ENCODE measurements at regions not wholly inside any gene's neighbourhood (a gene's known extent, or its start where the extent isn't known, plus 50 kb on each side); places are given as distances from the start of the nearest gene placed in this dataset.
A peak's percentile ranks its signal among the peaks of the same experiment; 100 is the strongest.

- H3K4me3 Mint-ChIP-seq (ENCODE audit: unreplicated experiment), result no peak overlapping the region
- Histone ChIP-seq H2AFZ (ENCODE audit: low read depth, low read length) (no peak overlapping the region), H3K4me3 (ENCODE audit: insufficient read depth, low read depth, low read length) (no peak overlapping the region), H3K9ac (ENCODE audit: low read length) (no peak overlapping the region), H3K9me3 (ENCODE audit: insufficient read depth, low read depth, low read length) (no peaks in the 10 kb centered on the region), H3K27me3 (ENCODE audit: insufficient read depth, low read length) (no peaks in the 10 kb centered on the region), H3K27ac (ENCODE audit: low read depth, low read length) (no peak overlapping the region), H3K4me2 (ENCODE audit: low read length) (no peak overlapping the region), H3K79me2 (ENCODE audit: insufficient read depth, low read length) (no peaks in the 10 kb centered on the region), H4K20me1 (ENCODE audit: insufficient read depth, low read length) (no peaks in the 10 kb centered on the region), H3K36me3 (ENCODE audit: insufficient read depth, low read length) (no peaks in the 10 kb centered on the region), H3K4me1 (ENCODE audit: insufficient read depth, low read length) (peaks cover 6% of the 10 kb centered on the region)
- no peaks in the 10 kb centered on the region for H3K36me3 Mint-ChIP-seq (ENCODE audit: low read depth, unreplicated experiment)
- TF ChIP-seq CTCF (IDR thresholded peaks at IDR 0.05; ENCODE audit: insufficient read depth, low read depth, low read length), result no peak
- TF ChIP-seq EZH2 (IDR thresholded peaks at IDR 0.05; ENCODE audit: insufficient read depth, low read length), result no peak
- FAIRE-seq (no peak), DNase-seq (ENCODE audit: low read depth) (no peak)
- H3K4me1 Mint-ChIP-seq (ENCODE audit: low read depth, unreplicated experiment), result no peaks in the 10 kb centered on the region
- H3K9me3 Mint-ChIP-seq (ENCODE audit: unreplicated experiment), result no peaks in the 10 kb centered on the region
- H3K27me3 Mint-ChIP-seq (ENCODE audit: low read depth, unreplicated experiment), result no peaks in the 10 kb centered on the region
- no peak overlapping the region for H3K27ac Mint-ChIP-seq (ENCODE audit: unreplicated experiment)
These were observed 145.8 kb upstream of the DCN start for GRCh38 chr12:91328451-91328850.

- H3K9me3 ChIP-seq (ENCODE audit: insufficient read depth, low read depth, low read length), result no peaks in the 10 kb centered on the region
- Mint-ChIP-seq H3K4me1 (ENCODE audit: low read depth, unreplicated experiment) (no peaks in the 10 kb centered on the region), H3K4me3 (ENCODE audit: unreplicated experiment) (no peak overlapping the region), H3K27me3 (ENCODE audit: low read depth, unreplicated experiment) (no peaks in the 10 kb centered on the region), H3K9me3 (ENCODE audit: unreplicated experiment) (no peaks in the 10 kb centered on the region), H3K36me3 (ENCODE audit: low read depth, unreplicated experiment) (no peaks in the 10 kb centered on the region), H3K27ac (ENCODE audit: unreplicated experiment) (no peak overlapping the region)
- H3K4me3 ChIP-seq (ENCODE audit: insufficient read depth, low read depth, low read length), result no peak overlapping the region
- no peak overlapping the region for H3K4me2 ChIP-seq (ENCODE audit: low read length)
- FAIRE-seq, result no peak
- no peaks in the 10 kb centered on the region for H3K36me3 ChIP-seq (ENCODE audit: insufficient read depth, low read length)
- no peak for TF ChIP-seq CTCF (IDR thresholded peaks at IDR 0.05; ENCODE audit: insufficient read depth, low read depth, low read length)
- H2AFZ ChIP-seq (ENCODE audit: low read depth, low read length), result no peak overlapping the region
- no peak overlapping the region for H3K9ac ChIP-seq (ENCODE audit: low read length)
- peak; percentile 30 for DNase-seq (ENCODE audit: low read depth)
- H3K4me1 ChIP-seq (ENCODE audit: insufficient read depth, low read length), result peaks cover 6% of the 10 kb centered on the region
- no peak overlapping the region for H3K27ac ChIP-seq (ENCODE audit: low read depth, low read length)
- no peaks in the 10 kb centered on the region for H4K20me1 ChIP-seq (ENCODE audit: insufficient read depth, low read length)
- H3K79me2 ChIP-seq (ENCODE audit: insufficient read depth, low read length), result no peaks in the 10 kb centered on the region
- H3K27me3 ChIP-seq (ENCODE audit: insufficient read depth, low read length), result no peaks in the 10 kb centered on the region
These were observed 145.3 kb upstream of the DCN start for GRCh38 chr12:91327889-91328288.

- Histone ChIP-seq H3K27ac (ENCODE audit: low read depth, low read length) (no peak overlapping the region), H3K4me2 (ENCODE audit: low read length) (no peak overlapping the region), H3K27me3 (ENCODE audit: insufficient read depth, low read length) (no peaks in the 10 kb centered on the region), H2AFZ (ENCODE audit: low read depth, low read length) (no peak overlapping the region), H3K9ac (ENCODE audit: low read length) (no peak overlapping the region), H3K9me3 (ENCODE audit: insufficient read depth, low read depth, low read length) (no peaks in the 10 kb centered on the region), H3K79me2 (ENCODE audit: insufficient read depth, low read length) (no peaks in the 10 kb centered on the region), H4K20me1 (ENCODE audit: insufficient read depth, low read length) (no peaks in the 10 kb centered on the region), H3K4me1 (ENCODE audit: insufficient read depth, low read length) (peaks cover 6% of the 10 kb centered on the region), H3K36me3 (ENCODE audit: insufficient read depth, low read length) (no peaks in the 10 kb centered on the region), H3K4me3 (ENCODE audit: insufficient read depth, low read depth, low read length) (no peak overlapping the region)
- FAIRE-seq (peak; percentile 73), DNase-seq (ENCODE audit: low read depth) (no peak)
- Mint-ChIP-seq H3K36me3 (ENCODE audit: low read depth, unreplicated experiment) (no peaks in the 10 kb centered on the region), H3K9me3 (ENCODE audit: unreplicated experiment) (no peaks in the 10 kb centered on the region), H3K27ac (ENCODE audit: unreplicated experiment) (no peak overlapping the region), H3K4me1 (ENCODE audit: low read depth, unreplicated experiment) (no peaks in the 10 kb centered on the region), H3K4me3 (ENCODE audit: unreplicated experiment) (no peak overlapping the region), H3K27me3 (ENCODE audit: low read depth, unreplicated experiment) (no peaks in the 10 kb centered on the region)
- TF ChIP-seq CTCF (IDR thresholded peaks at IDR 0.05; ENCODE audit: insufficient read depth, low read depth, low read length) (no peak), EZH2 (IDR thresholded peaks at IDR 0.05; ENCODE audit: insufficient read depth, low read length) (no peak)
These were observed 144.5 kb upstream of the DCN start for GRCh38 chr12:91327131-91327530.
